Activated naive CD8-positive, alpha-beta T cell (primary cell): ENCODE measurements at regions not wholly inside any gene's neighbourhood (a gene's known extent, or its start where the extent isn't known, plus 50 kb on each side); places are given as distances from the start of the nearest gene placed in this dataset.

Experiments
- H3K27ac Mint-ChIP-seq: one replicate; pipeline ENCODE4 v1.8.0; 2021; ENCODE audit warnings: mixed read lengths
- H3K27me3 Mint-ChIP-seq: one replicate; pipeline ENCODE4 v1.8.0; 2021; ENCODE audit warnings: mixed read lengths
- H3K36me3 Mint-ChIP-seq: one replicate; pipeline ENCODE4 v1.8.0; 2021; ENCODE audit warnings: mixed read lengths
- H3K4me1 Mint-ChIP-seq: one replicate; pipeline ENCODE4 v1.8.0; 2021; ENCODE audit warnings: low read depth, mixed read lengths
- H3K4me3 Mint-ChIP-seq: one replicate; pipeline ENCODE4 v1.8.0; 2021; ENCODE audit warnings: mild to moderate bottlenecking, mixed read lengths
- H3K9me3 Mint-ChIP-seq: one replicate; pipeline ENCODE4 v1.8.0; 2021; ENCODE audit warnings: low read depth, mixed read lengths

- Mint-ChIP-seq H3K27me3 (peaks cover 10% of the 10 kb centered on the region), H3K9me3 (peaks cover 5% of the 10 kb centered on the region), H3K4me1 (no peaks in the 10 kb centered on the region), H3K4me3 (no peak overlapping the region), H3K36me3 (no peaks in the 10 kb centered on the region), H3K27ac (no peak overlapping the region)
Observed at GRCh38 chr20:56793916-56794315, 164.8 kb downstream of the TFAP2C start.

GRCh38 chr20:56795492-56795891 lies 166.4 kb downstream of the TFAP2C start:
- H3K36me3 Mint-ChIP-seq = no peaks in the 10 kb centered on the region
- no peaks in the 10 kb centered on the region for H3K4me1 Mint-ChIP-seq
- no peak overlapping the region for H3K27ac Mint-ChIP-seq
- H3K9me3 Mint-ChIP-seq = peaks cover 5% of the 10 kb centered on the region
- peaks cover 10% of the 10 kb centered on the region for H3K27me3 Mint-ChIP-seq
- no peak overlapping the region for H3K4me3 Mint-ChIP-seq

- peaks cover 5% of the 10 kb centered on the region for H3K9me3 Mint-ChIP-seq
- no peak overlapping the region for H3K4me3 Mint-ChIP-seq
- no peaks in the 10 kb centered on the region for H3K4me1 Mint-ChIP-seq
- H3K27me3 Mint-ChIP-seq = peaks cover 10% of the 10 kb centered on the region
- no peak overlapping the region for H3K27ac Mint-ChIP-seq
- no peaks in the 10 kb centered on the region for H3K36me3 Mint-ChIP-seq
Observed at GRCh38 chr20:56796345-56796744, 167.2 kb downstream of the TFAP2C start.

- H3K9me3 Mint-ChIP-seq = peaks cover 5% of the 10 kb centered on the region
- H3K4me3 Mint-ChIP-seq = no peak overlapping the region
- H3K36me3 Mint-ChIP-seq = no peaks in the 10 kb centered on the region
- H3K4me1 Mint-ChIP-seq = no peaks in the 10 kb centered on the region
- no peak overlapping the region for H3K27ac Mint-ChIP-seq
- peaks cover 10% of the 10 kb centered on the region for H3K27me3 Mint-ChIP-seq
Observed at GRCh38 chr20:56797023-56797422, 167.9 kb downstream of the TFAP2C start.

GRCh38 chr20:56798634-56799033 lies 169.5 kb downstream of the TFAP2C start:
- H3K27ac Mint-ChIP-seq = no peak overlapping the region
- H3K4me3 Mint-ChIP-seq = no peak overlapping the region
- no peaks in the 10 kb centered on the region for H3K36me3 Mint-ChIP-seq
- peaks cover 5% of the 10 kb centered on the region for H3K9me3 Mint-ChIP-seq
- H3K27me3 Mint-ChIP-seq = peaks cover 11% of the 10 kb centered on the region
- no peaks in the 10 kb centered on the region for H3K4me1 Mint-ChIP-seq

- Mint-ChIP-seq H3K27me3 (peaks cover 10% of the 10 kb centered on the region), H3K4me1 (no peaks in the 10 kb centered on the region), H3K36me3 (no peaks in the 10 kb centered on the region), H3K27ac (no peak overlapping the region), H3K9me3 (peaks cover 5% of the 10 kb centered on the region), H3K4me3 (no peak overlapping the region)
Observed at GRCh38 chr20:56799187-56799586, 170.1 kb downstream of the TFAP2C start.

GRCh38 chr20:56800088-56800487 lies 171.0 kb downstream of the TFAP2C start:
- no peaks in the 10 kb centered on the region for H3K4me1 Mint-ChIP-seq
- H3K4me3 Mint-ChIP-seq = no peak overlapping the region
- no peak overlapping the region for H3K27ac Mint-ChIP-seq
- H3K36me3 Mint-ChIP-seq = no peaks in the 10 kb centered on the region
- H3K27me3 Mint-ChIP-seq = peaks cover 8% of the 10 kb centered on the region
- H3K9me3 Mint-ChIP-seq = peaks cover 5% of the 10 kb centered on the region

GRCh38 chr20:56801971-56802755 lies 173.1 kb downstream of the TFAP2C start:
- H3K27ac Mint-ChIP-seq = no peak overlapping the region
- no peaks in the 10 kb centered on the region for H3K4me1 Mint-ChIP-seq
- peaks cover 9% of the 10 kb centered on the region for H3K27me3 Mint-ChIP-seq
- H3K36me3 Mint-ChIP-seq = no peaks in the 10 kb centered on the region
- peaks cover 5% of the 10 kb centered on the region for H3K9me3 Mint-ChIP-seq
- H3K4me3 Mint-ChIP-seq = no peak overlapping the region

- Mint-ChIP-seq H3K9me3 (peaks cover 5% of the 10 kb centered on the region), H3K27me3 (peaks cover 12% of the 10 kb centered on the region), H3K36me3 (no peaks in the 10 kb centered on the region), H3K4me1 (no peaks in the 10 kb centered on the region), H3K27ac (no peak overlapping the region), H3K4me3 (no peak overlapping the region)
Observed at GRCh38 chr20:56802805-56803204, 173.7 kb downstream of the TFAP2C start.

GRCh38 chr20:56805313-56805712 lies 176.2 kb downstream of the TFAP2C start:
- Mint-ChIP-seq H3K27ac (no peak overlapping the region), H3K9me3 (no peaks in the 10 kb centered on the region), H3K27me3 (peaks cover 18% of the 10 kb centered on the region), H3K4me3 (no peak overlapping the region), H3K36me3 (no peaks in the 10 kb centered on the region), H3K4me1 (no peaks in the 10 kb centered on the region)

GRCh38 chr20:56805966-56806365 lies 176.9 kb downstream of the TFAP2C start:
- Mint-ChIP-seq H3K4me3 (no peak overlapping the region), H3K27me3 (peaks cover 18% of the 10 kb centered on the region), H3K36me3 (no peaks in the 10 kb centered on the region), H3K9me3 (no peaks in the 10 kb centered on the region), H3K4me1 (no peaks in the 10 kb centered on the region), H3K27ac (no peak overlapping the region)

- H3K36me3 Mint-ChIP-seq = no peaks in the 10 kb centered on the region
- H3K9me3 Mint-ChIP-seq = no peaks in the 10 kb centered on the region
- H3K27me3 Mint-ChIP-seq = peaks cover 18% of the 10 kb centered on the region
- no peak overlapping the region for H3K4me3 Mint-ChIP-seq
- no peak overlapping the region for H3K27ac Mint-ChIP-seq
- H3K4me1 Mint-ChIP-seq = no peaks in the 10 kb centered on the region
Observed at GRCh38 chr20:56806952-56807517, 177.9 kb downstream of the TFAP2C start.

GRCh38 chr20:56808117-56808725 lies 179.1 kb downstream of the TFAP2C start:
- H3K4me3 Mint-ChIP-seq = no peak overlapping the region
- H3K9me3 Mint-ChIP-seq = peaks cover 4% of the 10 kb centered on the region
- H3K27ac Mint-ChIP-seq = no peak overlapping the region
- H3K36me3 Mint-ChIP-seq = no peaks in the 10 kb centered on the region
- H3K4me1 Mint-ChIP-seq = no peaks in the 10 kb centered on the region
- H3K27me3 Mint-ChIP-seq = peaks cover 15% of the 10 kb centered on the region

- Mint-ChIP-seq H3K4me1 (no peaks in the 10 kb centered on the region), H3K9me3 (peaks cover 4% of the 10 kb centered on the region), H3K27ac (no peak overlapping the region), H3K27me3 (peaks cover 16% of the 10 kb centered on the region), H3K4me3 (no peak overlapping the region), H3K36me3 (no peaks in the 10 kb centered on the region)
Observed at GRCh38 chr20:56808732-56809131, 179.6 kb downstream of the TFAP2C start.

GRCh38 chr20:56809668-56810067 lies 180.6 kb downstream of the TFAP2C start:
- peaks cover 16% of the 10 kb centered on the region for H3K27me3 Mint-ChIP-seq
- H3K9me3 Mint-ChIP-seq = peaks cover 4% of the 10 kb centered on the region
- H3K27ac Mint-ChIP-seq = no peak overlapping the region
- H3K4me3 Mint-ChIP-seq = no peak overlapping the region
- no peaks in the 10 kb centered on the region for H3K36me3 Mint-ChIP-seq
- no peaks in the 10 kb centered on the region for H3K4me1 Mint-ChIP-seq
